GM18867 (cell line): ENCODE measurements at regions not wholly inside any gene's neighbourhood (a gene's known extent, or its start where the extent isn't known, plus 50 kb on each side); places are given as distances from the start of the nearest gene placed in this dataset.

Experiments
- ATAC-seq: cut with Tn5 transposase; IDR thresholded peaks from one replicate; pipeline ENCODE4 v1.9.1; 2021; ENCODE audit warnings: mild to moderate bottlenecking, moderate library complexity; ENCODE audit not compliant: unreplicated experiment

- ATAC-seq, result no peak
Measured at GRCh38 chr1:188359315-188359714, 1530.6 kb downstream of the PLA2G4A start.

- ATAC-seq, result no peak
Measured at GRCh38 chr1:188363943-188364342, 1535.2 kb downstream of the PLA2G4A start.

GRCh38 chr1:188364927-188365449 lies 1536.2 kb downstream of the PLA2G4A start:
- ATAC-seq, result no peak

- ATAC-seq, result no peak
Measured at GRCh38 chr1:188365874-188366273, 1537.1 kb downstream of the PLA2G4A start.

- ATAC-seq, result no peak
Measured at GRCh38 chr1:188367661-188368060, 1538.9 kb downstream of the PLA2G4A start.

GRCh38 chr1:188371295-188371806 lies 1542.6 kb downstream of the PLA2G4A start:
- ATAC-seq, result no peak

GRCh38 chr1:188372821-188373220 lies 1544.1 kb downstream of the PLA2G4A start:
- no peak for ATAC-seq

- no peak for ATAC-seq
Measured at GRCh38 chr1:188382851-188383250, 1554.1 kb downstream of the PLA2G4A start.

- no peak for ATAC-seq
Measured at GRCh38 chr1:188386161-188386560, 1557.4 kb downstream of the PLA2G4A start.

GRCh38 chr1:188386666-188387065 lies 1557.9 kb downstream of the PLA2G4A start:
- no peak for ATAC-seq

GRCh38 chr1:188394677-188395076 lies 1565.9 kb downstream of the PLA2G4A start:
- no peak for ATAC-seq

- ATAC-seq, result no peak
Measured at GRCh38 chr1:188397521-188397920, 1568.8 kb downstream of the PLA2G4A start.

- no peak for ATAC-seq
Measured at GRCh38 chr1:188402986-188403385, 1574.2 kb downstream of the PLA2G4A start.

GRCh38 chr1:188406636-188407035 lies 1577.9 kb downstream of the PLA2G4A start:
- no peak for ATAC-seq

GRCh38 chr1:188420177-188420576 lies 1591.4 kb downstream of the PLA2G4A start:
- no peak for ATAC-seq

GRCh38 chr1:188423073-188423472 lies 1594.3 kb downstream of the PLA2G4A start:
- no peak for ATAC-seq

GRCh38 chr1:188424176-188424575 lies 1595.4 kb downstream of the PLA2G4A start:
- no peak for ATAC-seq

- ATAC-seq, result no peak
Measured at GRCh38 chr1:188425687-188426086, 1596.9 kb downstream of the PLA2G4A start.

- no peak for ATAC-seq
Measured at GRCh38 chr1:188426561-188426960, 1597.8 kb downstream of the PLA2G4A start.

- ATAC-seq, result no peak
Measured at GRCh38 chr1:188427642-188428041, 1598.9 kb downstream of the PLA2G4A start.

- no peak for ATAC-seq
Measured at GRCh38 chr1:188429386-188429785, 1600.6 kb downstream of the PLA2G4A start.

GRCh38 chr1:188432427-188432826 lies 1603.7 kb downstream of the PLA2G4A start:
- no peak for ATAC-seq

- ATAC-seq, result no peak
Measured at GRCh38 chr1:188433425-188433824, 1604.7 kb downstream of the PLA2G4A start.
